HG03442 (cell line): ENCODE measurements at regions not wholly inside any gene's neighbourhood (a gene's known extent, or its start where the extent isn't known, plus 50 kb on each side); places are given as distances from the start of the nearest gene placed in this dataset.
"Not testable (repeated sequence)": the region's sequence is repeated elsewhere in the genome, so short reads cannot be mapped to it uniquely, and the experiment has no call there.

Experiments
- ATAC-seq: cut with Tn5 transposase; IDR thresholded peaks from one replicate; pipeline ENCODE4 v1.9.1; 2021; ENCODE audit warnings: mild to moderate bottlenecking, moderate library complexity; ENCODE audit not compliant: unreplicated experiment

- no peak for ATAC-seq
Observed at GRCh38 chr16:60304066-60304465, 1570.0 kb upstream of the GOT2 start.

DNA sequence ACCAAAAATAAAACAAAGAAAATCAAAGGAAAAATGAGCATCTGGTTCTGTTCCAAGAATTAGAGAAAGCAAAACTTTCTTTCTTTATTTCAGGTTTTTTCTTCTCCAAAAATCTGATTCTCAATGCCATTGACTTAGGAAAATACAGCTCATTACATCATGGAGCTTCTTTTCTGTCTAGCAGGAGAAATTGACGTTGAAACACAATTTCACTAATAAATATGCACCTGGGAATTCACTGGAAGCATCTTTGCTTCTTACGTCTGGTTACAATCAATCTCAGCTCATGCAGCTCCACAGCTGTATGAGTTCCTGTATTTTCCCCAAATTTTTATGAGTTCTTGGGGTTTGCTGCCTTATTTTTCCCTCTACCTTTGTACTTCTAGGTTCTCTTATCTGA lies 1568.6 kb upstream of the GOT2 start:
- ATAC-seq: no peak

GRCh38 chr16:60302261-60302660 lies 1568.1 kb upstream of the GOT2 start:
- no peak for ATAC-seq

DNA sequence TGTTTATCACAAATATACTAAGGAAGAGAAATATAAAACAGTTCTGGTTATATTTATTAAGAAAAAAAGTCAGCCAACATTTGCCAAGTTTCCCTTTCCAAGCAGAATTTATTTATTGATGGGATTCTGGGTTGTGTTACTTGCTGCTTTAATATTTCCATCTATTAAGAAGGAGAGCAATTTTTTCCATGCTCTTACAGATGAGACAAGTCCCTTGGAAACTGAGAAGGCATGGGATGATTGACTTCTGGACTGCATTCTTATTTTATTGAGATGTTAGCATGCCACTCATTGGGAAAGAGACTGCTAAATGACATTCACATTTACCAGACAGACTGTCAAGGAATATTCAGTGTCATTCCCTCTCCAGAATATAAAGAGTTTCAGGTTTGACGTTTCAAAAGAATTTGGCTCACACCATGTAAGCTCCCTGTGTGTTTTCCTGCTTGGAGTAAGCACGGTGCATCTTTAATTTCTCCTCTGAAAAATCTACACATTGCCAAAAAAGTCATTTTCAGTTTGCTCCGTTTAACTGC lies 1565.2 kb upstream of the GOT2 start:
- ATAC-seq: no peak

DNA sequence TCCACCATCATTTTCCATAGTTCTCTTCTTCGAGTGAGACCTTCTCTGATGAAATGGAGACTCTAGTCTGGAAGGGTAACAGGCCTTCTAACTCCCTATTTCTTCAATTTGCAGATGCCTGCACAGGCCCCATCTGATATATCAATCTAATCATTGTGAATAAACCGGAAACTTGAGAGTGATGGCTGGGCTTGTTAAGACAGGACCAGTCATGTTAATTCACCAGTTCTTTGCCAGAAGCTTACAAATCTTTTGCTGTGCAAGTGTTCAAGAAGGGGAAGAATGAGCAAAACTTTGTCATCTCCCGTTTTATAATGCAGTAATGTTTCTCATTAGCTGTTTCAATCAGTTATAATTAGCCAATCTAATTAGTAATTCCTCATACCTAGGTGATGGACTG lies 1561.3 kb upstream of the GOT2 start:
- ATAC-seq: no peak

- no peak for ATAC-seq
Observed at GRCh38 chr16:60285794-60286193, 1551.7 kb upstream of the GOT2 start.

- no peak for ATAC-seq
Observed at GRCh38 chr16:60279061-60279665, 1545.0 kb upstream of the GOT2 start.

GRCh38 chr16:60274431-60275019 lies 1540.4 kb upstream of the GOT2 start:
- no peak for ATAC-seq

DNA sequence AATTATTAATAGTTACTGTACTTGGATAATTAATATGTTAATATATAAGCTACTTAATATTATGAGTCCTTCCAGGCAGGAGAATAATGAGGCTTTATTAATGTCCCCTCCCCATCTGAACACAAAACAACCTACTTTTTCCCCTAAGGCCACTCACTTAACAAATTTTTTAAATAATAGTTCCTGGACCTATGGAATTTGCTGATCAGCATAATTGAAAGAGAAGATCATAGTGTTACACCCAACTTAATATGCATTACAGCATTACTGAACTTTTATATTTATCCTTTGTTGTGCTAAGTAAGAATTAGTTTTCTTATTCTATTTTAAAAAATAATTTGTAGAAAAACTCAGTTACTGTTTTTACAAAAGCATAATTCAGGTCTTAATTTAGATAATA lies 1537.7 kb upstream of the GOT2 start:
- no peak for ATAC-seq

GRCh38 chr16:60271025-60271771 lies 1537.1 kb upstream of the GOT2 start:
- ATAC-seq: no peak

GRCh38 chr16:60261425-60261824 lies 1527.3 kb upstream of the GOT2 start:
- no peak for ATAC-seq

DNA sequence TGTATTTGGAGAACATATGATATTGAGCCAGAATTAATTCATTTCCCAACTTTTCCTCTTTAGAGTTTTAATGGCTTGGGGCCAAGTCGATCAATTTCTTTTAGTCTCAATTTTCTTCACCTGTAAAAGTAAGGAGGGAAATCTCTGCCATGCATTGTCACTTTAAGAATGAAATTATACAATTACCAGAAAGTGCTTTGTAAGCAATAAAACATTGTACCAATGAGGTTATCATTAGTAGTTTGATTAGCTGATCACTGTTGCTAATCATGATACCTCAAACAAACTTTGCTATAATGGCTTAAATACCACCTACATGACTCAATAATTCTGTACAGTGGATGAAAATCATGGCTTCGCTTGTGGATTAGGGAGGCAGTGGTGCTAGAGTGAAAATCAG lies 1525.8 kb upstream of the GOT2 start:
- no peak for ATAC-seq

DNA sequence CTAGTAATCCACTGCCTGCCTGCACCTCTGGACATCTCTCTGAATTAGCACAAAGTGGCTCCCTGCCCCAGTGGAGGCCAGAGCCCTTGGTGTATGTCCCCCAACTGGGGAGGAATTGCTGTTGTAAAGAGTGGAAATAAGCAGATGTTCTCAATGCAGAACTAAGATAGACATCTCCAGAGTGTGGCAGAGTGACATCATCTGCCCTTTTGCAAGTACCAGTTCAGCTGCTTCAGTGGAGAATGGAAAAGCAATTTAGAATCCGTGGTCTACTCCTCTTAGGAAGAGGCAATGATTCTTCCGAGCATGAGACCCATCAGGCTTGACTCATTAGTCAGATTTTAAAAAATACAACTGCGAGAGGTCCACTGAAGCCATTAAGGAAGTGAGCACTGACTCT lies 1512.0 kb upstream of the GOT2 start:
- no peak for ATAC-seq

GRCh38 chr16:60241671-60242070 lies 1507.6 kb upstream of the GOT2 start:
- no peak for ATAC-seq

GRCh38 chr16:60230666-60231065 lies 1496.5 kb upstream of the GOT2 start:
- no peak for ATAC-seq

GRCh38 chr16:60225541-60225940 lies 1491.4 kb upstream of the GOT2 start:
- no peak for ATAC-seq

DNA sequence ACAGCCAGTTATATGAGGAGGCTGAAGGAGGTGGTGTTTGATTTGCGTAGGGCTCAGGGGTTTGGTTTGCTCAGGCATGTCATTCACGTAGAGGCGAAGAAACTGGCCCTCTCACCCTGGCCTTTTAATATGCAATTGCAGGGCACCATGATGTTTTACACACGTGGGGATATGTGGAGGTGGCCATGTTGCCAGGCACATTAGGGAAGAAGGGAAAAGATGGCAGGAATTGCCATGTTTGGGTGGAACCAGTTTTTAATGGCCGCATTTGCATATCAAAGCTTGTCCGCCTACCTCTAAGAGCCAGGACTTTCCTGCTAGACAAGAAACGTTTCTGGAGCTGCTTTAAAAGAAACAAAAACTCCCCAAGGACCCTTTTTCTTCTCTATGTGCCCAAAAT lies 1483.7 kb upstream of the GOT2 start:
- ATAC-seq: no peak

DNA sequence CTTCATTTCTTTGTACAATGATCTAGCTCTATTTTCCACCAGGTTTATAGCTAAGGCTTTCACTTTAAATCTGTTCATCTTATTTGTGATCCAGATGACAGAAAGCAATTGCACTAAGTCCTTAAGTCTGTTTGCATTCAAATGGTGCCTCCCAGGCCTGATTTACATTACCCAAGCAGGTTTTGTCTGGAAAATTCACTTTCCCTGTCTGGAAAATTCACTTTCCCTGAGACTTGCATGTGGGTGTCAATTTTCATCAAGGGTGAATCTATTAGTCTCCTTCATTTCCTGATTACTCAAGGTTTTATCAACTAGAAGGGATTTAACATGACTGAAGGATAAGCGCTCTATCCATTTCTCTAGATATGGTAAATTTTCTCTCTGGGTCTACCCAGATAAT lies 1480.2 kb upstream of the GOT2 start:
- ATAC-seq: no peak

DNA sequence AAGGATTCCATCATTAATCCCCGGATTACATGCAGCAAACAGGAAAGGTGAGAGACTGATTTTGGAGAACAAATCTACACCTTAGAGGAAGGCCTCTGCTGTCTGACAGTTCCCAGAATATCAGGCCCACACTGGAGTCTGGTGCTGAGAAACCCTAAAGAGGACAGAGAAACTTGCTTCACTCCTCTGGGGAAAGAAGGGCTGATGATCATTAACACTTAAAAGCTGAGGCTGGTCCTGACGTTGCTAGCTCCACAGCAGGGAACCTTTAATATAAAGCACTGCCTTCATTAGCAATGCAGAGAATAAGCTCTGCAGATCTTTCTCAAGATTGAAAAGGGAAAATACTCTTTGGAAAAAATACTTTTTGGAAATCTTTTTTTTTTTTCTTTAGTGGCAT lies 1472.4 kb upstream of the GOT2 start:
- no peak for ATAC-seq

- no peak for ATAC-seq
Observed at GRCh38 chr16:60204181-60204580, 1470.1 kb upstream of the GOT2 start.

GRCh38 chr16:60203525-60204124 lies 1469.5 kb upstream of the GOT2 start:
- no peak for ATAC-seq

- ATAC-seq: not testable (repeated sequence)
Observed at GRCh38 chr16:60200729-60201128, 1466.6 kb upstream of the GOT2 start.
